ENCODE measurements at regions not wholly inside any gene's neighbourhood (a gene's known extent, or its start where the extent isn't known, plus 50 kb on each side); places are given as distances from the start of the nearest gene placed in this dataset.
A peak's percentile ranks its signal among the peaks of the same experiment; 100 is the strongest.

DNA sequence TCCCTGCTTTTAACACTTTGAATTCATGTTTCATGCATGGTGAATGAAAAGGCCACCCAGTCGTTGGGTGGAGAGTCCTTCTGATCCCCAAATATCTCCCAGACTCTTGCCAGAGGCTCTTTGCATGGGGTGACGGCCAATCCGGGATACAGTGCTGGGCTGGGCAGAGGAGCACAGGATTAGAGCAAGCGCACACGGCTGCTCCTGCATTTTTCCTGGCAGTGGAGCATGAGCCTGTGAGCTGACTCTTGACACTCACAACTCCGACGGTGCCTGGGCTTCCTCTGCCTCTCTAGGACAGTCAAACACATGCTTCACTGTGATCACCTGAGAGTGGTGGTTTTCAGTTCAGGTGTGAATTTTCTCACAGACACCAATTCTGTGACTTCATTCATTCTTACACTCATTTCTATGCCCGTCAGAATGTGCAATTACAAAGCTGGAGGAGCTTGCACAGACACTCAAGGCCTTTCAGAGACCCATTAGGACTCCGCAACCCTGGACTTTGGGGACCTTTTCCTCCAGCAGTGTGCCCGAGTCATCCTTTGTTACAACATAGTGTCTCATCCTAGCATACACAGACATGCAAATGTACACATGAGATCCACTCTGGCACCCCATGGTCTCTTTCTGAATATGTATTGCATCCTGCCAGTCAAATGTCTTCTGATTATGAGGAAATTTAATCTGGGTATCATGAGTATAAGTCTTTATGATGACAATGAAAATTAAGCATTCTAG is 206.6 kb downstream of the ICE1 start:
- DNase-seq (ENCODE audit: extremely low spot score), result peak; percentile 70
- WGBS, result 72% methylated on average over 10 of the region's 10 CpGs
- H3K36me3 ChIP-seq, result no peaks in the 10 kb centered on the region
- H3K4me3 ChIP-seq, result no peak overlapping the region
- H3K4me1 ChIP-seq, result no peaks in the 10 kb centered on the region
- intact Hi-C loops (cut with DNase I), result no loop called here
- H3K27ac ChIP-seq (replicated peaks in 1 of 4), result no peak overlapping the region
- H3K27me3 ChIP-seq, result no peaks in the 10 kb centered on the region
- TF ChIP-seq EP300 (IDR thresholded peaks at IDR 0.05) (no peak), POLR2A (IDR thresholded peaks at IDR 0.05; ENCODE audit: low read depth) (no peak), POLR2AphosphoS5 (IDR thresholded peaks at IDR 0.05) (no peak)
- TF ChIP-seq, protein P1, sequence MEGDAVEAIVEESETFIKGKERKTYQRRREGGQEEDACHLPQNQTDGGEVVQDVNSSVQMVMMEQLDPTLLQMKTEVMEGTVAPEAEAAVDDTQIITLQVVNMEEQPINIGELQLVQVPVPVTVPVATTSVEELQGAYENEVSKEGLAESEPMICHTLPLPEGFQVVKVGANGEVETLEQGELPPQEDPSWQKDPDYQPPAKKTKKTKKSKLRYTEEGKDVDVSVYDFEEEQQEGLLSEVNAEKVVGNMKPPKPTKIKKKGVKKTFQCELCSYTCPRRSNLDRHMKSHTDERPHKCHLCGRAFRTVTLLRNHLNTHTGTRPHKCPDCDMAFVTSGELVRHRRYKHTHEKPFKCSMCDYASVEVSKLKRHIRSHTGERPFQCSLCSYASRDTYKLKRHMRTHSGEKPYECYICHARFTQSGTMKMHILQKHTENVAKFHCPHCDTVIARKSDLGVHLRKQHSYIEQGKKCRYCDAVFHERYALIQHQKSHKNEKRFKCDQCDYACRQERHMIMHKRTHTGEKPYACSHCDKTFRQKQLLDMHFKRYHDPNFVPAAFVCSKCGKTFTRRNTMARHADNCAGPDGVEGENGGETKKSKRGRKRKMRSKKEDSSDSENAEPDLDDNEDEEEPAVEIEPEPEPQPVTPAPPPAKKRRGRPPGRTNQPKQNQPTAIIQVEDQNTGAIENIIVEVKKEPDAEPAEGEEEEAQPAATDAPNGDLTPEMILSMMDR (IDR thresholded peaks at IDR 0.05), result no peak
- no peaks in the 10 kb centered on the region for H3K9me3 ChIP-seq

DNA sequence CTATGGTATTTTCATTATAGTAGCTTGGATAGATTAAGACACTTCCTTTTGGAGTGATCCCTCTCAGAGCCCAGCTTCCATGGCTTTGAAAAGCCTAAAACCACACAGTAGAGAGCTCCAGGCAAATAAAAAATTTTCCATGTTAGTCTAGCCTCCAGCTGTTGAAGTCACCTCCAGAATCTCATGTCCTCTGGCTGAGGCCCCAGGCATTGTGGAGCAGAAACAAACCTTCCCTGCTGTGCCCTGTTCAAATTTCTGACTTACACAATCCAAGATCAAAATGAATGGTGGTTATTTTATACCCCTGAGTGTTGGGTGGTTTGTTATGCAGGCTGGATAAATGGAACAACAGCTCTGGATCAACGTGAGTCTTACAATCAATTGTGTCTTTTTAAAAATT is 203.9 kb downstream of the ICE1 start:
- Histone ChIP-seq H3K27ac (replicated peaks in 1 of 4) (no peak overlapping the region), H3K27me3 (no peaks in the 10 kb centered on the region), H3K4me3 (no peak overlapping the region), H3K9me3 (peaks cover 0 to 7% (median 2%) of the 10 kb centered on the region in 4 donors), H3K4me1 (no peaks in the 10 kb centered on the region), H3K36me3 (no peaks in the 10 kb centered on the region)
- DNase-seq (ENCODE audit: extremely low spot score), result peak; percentile 24
- TF ChIP-seq, protein P1 (IDR thresholded peaks at IDR 0.05), result no peak
- no peak for TF ChIP-seq POLR2A (IDR thresholded peaks at IDR 0.05; ENCODE audit: low read depth)
- TF ChIP-seq POLR2AphosphoS5 (IDR thresholded peaks at IDR 0.05), result no peak
- WGBS, result 93% methylated on average over 1 of the region's 1 CpG
- intact Hi-C loops (cut with DNase I), result no loop called here

DNA sequence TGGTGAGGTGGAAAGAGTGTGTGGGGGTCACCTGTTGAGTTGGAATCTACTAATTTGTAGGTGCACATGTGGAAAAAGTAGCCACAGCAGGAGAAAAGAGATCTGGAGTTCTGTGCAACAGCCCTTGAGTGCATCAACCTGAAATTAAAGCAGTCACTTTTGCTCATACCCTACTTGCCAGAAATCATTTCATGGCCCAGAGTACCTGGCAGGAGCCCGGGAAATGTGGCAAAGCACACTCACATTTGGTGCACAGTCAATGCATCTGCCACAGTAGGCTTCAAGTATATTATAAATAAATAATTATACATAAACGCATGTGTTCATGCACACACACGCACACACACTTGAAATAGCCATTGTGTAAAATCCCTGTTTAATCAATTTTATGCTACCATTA is 203.0 kb downstream of the ICE1 start:
- peak; percentile 62 for DNase-seq (ENCODE audit: extremely low spot score)
- Histone ChIP-seq H3K9me3 (peaks cover 0 to 7% (median 3%) of the 10 kb centered on the region in 4 donors), H3K27me3 (no peaks in the 10 kb centered on the region), H3K36me3 (no peaks in the 10 kb centered on the region), H3K4me3 (no peak overlapping the region), H3K27ac (replicated peaks in 1 of 4) (no peak overlapping the region), H3K4me1 (no peaks in the 10 kb centered on the region)
- intact Hi-C loops (cut with DNase I), result no loop called here
- TF ChIP-seq, protein P1 (IDR thresholded peaks at IDR 0.05), result no peak
- TF ChIP-seq EP300 (IDR thresholded peaks at IDR 0.05) (no peak), POLR2A (IDR thresholded peaks at IDR 0.05; ENCODE audit: low read depth) (no peak), POLR2AphosphoS5 (IDR thresholded peaks at IDR 0.05) (no peak)
- WGBS, result 74% methylated on average over 3 of the region's 3 CpGs

DNA sequence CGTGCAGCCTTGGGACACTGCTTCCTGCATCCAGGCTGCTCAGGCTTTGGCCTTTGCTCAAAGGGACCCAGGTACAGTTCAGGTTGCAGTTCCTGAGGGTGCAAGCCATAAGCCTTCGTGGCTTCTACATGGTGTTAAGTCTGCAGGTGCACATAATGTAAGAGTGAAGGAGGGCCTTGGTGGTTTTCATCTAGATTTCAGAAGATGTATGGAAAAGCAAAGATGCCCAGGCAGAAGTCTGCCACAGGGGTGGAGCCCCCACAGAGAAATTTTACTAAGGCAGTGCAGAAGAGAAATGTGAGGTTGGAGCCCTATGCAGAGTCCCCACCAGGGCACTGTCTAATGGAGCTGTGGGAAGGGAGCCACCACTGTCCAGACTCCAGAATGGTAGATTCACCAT is 200.9 kb downstream of the ICE1 start:
- DNase-seq (ENCODE audit: extremely low spot score), result peak; percentile 79
- intact Hi-C loops (cut with DNase I), result no loop called here
- no peak overlapping the region for H3K4me3 ChIP-seq
- no peaks in the 10 kb centered on the region for H3K36me3 ChIP-seq
- H3K9me3 ChIP-seq, result peaks cover 0 to 7% (median 3%) of the 10 kb centered on the region in 4 donors
- TF ChIP-seq, protein P1 (IDR thresholded peaks at IDR 0.05), result no peak
- no peak for TF ChIP-seq POLR2A (IDR thresholded peaks at IDR 0.05; ENCODE audit: low read depth)
- no peak for TF ChIP-seq EP300 (IDR thresholded peaks at IDR 0.05)
- no peak for TF ChIP-seq POLR2AphosphoS5 (IDR thresholded peaks at IDR 0.05)
- no peaks in the 10 kb centered on the region for H3K4me1 ChIP-seq
- 79% methylated on average over 2 of the region's 2 CpGs for WGBS
- no peak overlapping the region for H3K27ac ChIP-seq (replicated peaks in 1 of 4)
- H3K27me3 ChIP-seq, result no peaks in the 10 kb centered on the region

DNA sequence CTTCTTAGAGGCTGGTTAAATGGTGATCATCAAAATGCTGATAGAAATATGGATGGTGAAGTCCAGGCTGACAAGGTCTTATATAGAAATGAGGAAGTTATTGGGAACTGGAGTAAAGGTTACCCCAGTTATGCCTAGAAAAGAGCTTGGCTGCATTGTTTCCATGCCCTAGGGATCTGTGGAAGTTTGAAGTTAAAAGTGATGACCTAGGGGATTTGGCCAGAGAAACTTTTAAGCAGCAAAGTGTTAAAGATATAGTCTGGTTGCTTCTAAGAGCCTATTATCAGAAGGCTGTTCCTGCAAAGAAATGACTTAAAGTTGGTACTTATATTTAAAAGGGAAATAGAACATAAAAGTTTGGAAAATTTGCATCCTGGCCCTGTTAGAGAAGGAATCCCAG is 200.3 kb downstream of the ICE1 start:
- TF ChIP-seq POLR2AphosphoS5 (IDR thresholded peaks at IDR 0.05) (no peak), EP300 (IDR thresholded peaks at IDR 0.05) (no peak), POLR2A (IDR thresholded peaks at IDR 0.05; ENCODE audit: low read depth) (no peak)
- TF ChIP-seq, protein P1 (IDR thresholded peaks at IDR 0.05), result no peak
- Histone ChIP-seq H3K27ac (replicated peaks in 1 of 4) (no peak overlapping the region), H3K9me3 (peaks cover 0 to 7% (median 3%) of the 10 kb centered on the region in 4 donors), H3K27me3 (no peaks in the 10 kb centered on the region), H3K36me3 (no peaks in the 10 kb centered on the region), H3K4me3 (no peak overlapping the region), H3K4me1 (no peaks in the 10 kb centered on the region)
- intact Hi-C loops (cut with DNase I), result no loop called here
- peak; percentile 29 for DNase-seq (ENCODE audit: extremely low spot score)
